ENCODE measurements at regions not wholly inside any gene's neighbourhood (a gene's known extent, or its start where the extent isn't known, plus 50 kb on each side); places are given as distances from the start of the nearest gene placed in this dataset.

- Histone ChIP-seq H3K27ac (ENCODE audit: extremely low read depth, low read depth, low read length) (no peak overlapping the region), H3K36me3 (ENCODE audit: control insufficient read depth in 2 of 2, insufficient read depth in 1 of 2, low read length in 2 of 2) (no peaks in the 10 kb centered on the region), H3K4me1 (ENCODE audit: control insufficient read depth, insufficient read depth, low read length) (peaks cover 5% of the 10 kb centered on the region), H3K4me3 (ENCODE audit: low read depth, low read length) (no peak overlapping the region), H3K9me3 (ENCODE audit: control insufficient read depth, insufficient read depth, low read depth, low read length) (no peaks in the 10 kb centered on the region)
- TF ChIP-seq ZNF19 (tag by site-specific recombination; IDR thresholded peaks at IDR 0.05; ENCODE audit: low read depth) (no peak), ZNF426 (tag by site-specific recombination; IDR thresholded peaks at IDR 0.05) (no peak), ZNF645 (tag by site-specific recombination; IDR thresholded peaks at IDR 0.05) (no peak), ZNF274 (IDR thresholded peaks at IDR 0.05; ENCODE audit: low read length) (no peak), ZNF274 (tag by site-specific recombination; IDR thresholded peaks at IDR 0.05; ENCODE audit: borderline replicate concordance) (no peak)
- TF ChIP-seq, protein P1, sequence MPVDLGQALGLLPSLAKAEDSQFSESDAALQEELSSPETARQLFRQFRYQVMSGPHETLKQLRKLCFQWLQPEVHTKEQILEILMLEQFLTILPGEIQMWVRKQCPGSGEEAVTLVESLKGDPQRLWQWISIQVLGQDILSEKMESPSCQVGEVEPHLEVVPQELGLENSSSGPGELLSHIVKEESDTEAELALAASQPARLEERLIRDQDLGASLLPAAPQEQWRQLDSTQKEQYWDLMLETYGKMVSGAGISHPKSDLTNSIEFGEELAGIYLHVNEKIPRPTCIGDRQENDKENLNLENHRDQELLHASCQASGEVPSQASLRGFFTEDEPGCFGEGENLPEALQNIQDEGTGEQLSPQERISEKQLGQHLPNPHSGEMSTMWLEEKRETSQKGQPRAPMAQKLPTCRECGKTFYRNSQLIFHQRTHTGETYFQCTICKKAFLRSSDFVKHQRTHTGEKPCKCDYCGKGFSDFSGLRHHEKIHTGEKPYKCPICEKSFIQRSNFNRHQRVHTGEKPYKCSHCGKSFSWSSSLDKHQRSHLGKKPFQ (tag by site-specific recombination; IDR thresholded peaks at IDR 0.05): no peak
- ChIA-PET POLR2A (interaction anchor here (0.9 kb wide), 1 partner anchor 13 kb away, joined by 3 read pairs; no protein-coding TSS in a partner anchor), CTCF (interaction anchor here (0.8 kb wide), 1 partner anchor 9 kb away, joined by 4 read pairs; no protein-coding TSS in a partner anchor)
These were observed 140.3 kb downstream of the OSR1 start for GRCh38 chr2:19218166-19218565.

DNA sequence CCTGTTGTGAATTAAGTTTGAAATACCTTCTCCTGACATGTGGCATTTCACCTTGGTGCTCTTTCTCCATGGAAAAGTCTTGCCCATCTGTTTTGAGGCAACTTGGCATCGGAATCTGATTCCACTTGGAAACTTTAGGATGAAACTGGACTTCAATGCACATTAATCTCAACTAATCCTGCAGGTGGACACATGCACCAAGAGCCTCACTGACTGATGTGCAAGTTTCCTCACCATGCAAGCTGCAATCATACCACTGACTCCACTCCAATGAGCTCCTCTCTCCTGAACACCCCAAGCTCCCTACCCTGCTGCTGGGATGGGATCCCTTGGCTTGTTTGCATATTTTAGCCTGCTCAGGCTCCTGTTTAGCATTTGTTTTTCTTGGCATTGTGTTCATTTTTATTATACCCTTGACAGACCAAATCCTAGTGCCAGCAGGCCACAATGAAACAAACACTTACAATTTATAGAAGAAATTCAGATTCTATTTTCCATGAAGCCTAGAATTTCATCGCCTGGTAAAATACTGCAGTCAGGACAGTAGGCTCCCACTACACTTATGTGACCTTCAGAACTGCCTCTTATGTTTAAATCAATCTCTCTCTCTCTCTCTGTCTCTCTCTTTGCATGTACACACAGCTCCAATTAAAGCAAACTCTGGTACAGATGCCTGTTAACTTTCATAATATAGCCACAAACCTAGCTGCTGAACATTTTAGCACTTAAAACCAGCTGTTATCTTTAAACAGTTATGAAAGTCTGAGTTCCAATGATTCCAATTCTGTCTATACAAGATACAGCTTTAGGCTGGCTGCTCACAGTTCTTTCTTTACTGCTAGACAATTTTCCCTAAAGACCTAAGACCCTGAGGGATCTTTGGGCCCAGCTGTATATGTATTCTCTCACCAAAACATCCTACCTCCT lies 141.5 kb downstream of the OSR1 start:
- TF ChIP-seq ZNF223 (tag by site-specific recombination; IDR thresholded peaks at IDR 0.05): no peak
- TF ChIP-seq ZNF341 (tag by site-specific recombination; IDR thresholded peaks at IDR 0.05; ENCODE audit: low read depth): no peak
- TF ChIP-seq ZNF639 (tag by site-specific recombination; IDR thresholded peaks at IDR 0.05): no peak
- TF ChIP-seq, protein P2, sequence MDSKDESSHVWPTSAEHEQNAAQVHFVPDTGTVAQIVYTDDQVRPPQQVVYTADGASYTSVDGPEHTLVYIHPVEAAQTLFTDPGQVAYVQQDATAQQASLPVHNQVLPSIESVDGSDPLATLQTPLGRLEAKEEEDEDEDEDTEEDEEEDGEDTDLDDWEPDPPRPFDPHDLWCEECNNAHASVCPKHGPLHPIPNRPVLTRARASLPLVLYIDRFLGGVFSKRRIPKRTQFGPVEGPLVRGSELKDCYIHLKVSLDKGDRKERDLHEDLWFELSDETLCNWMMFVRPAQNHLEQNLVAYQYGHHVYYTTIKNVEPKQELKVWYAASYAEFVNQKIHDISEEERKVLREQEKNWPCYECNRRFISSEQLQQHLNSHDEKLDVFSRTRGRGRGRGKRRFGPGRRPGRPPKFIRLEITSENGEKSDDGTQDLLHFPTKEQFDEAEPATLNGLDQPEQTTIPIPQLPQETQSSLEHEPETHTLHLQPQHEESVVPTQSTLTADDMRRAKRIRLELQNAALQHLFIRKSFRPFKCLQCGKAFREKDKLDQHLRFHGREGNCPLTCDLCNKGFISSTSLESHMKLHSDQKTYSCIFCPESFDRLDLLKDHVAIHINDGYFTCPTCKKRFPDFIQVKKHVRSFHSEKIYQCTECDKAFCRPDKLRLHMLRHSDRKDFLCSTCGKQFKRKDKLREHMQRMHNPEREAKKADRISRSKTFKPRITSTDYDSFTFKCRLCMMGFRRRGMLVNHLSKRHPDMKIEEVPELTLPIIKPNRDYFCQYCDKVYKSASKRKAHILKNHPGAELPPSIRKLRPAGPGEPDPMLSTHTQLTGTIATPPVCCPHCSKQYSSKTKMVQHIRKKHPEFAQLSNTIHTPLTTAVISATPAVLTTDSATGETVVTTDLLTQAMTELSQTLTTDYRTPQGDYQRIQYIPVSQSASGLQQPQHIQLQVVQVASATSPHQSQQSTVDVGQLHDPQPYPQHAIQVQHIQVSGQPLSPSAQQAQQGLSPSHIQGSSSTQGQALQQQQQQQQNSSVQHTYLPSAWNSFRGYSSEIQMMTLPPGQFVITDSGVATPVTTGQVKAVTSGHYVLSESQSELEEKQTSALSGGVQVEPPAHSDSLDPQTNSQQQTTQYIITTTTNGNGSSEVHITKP (tag by site-specific recombination; IDR thresholded peaks at IDR 0.05): no peak
- TF ChIP-seq ZNF704 (tag by site-specific recombination; IDR thresholded peaks at IDR 0.05): no peak
- Histone ChIP-seq H3K9me3 (ENCODE audit: control insufficient read depth, insufficient read depth, low read depth, low read length) (no peaks in the 10 kb centered on the region), H3K4me3 (ENCODE audit: low read depth, low read length) (no peak overlapping the region), H3K36me3 (ENCODE audit: control insufficient read depth in 2 of 2, insufficient read depth in 1 of 2, low read length in 2 of 2) (no peaks in the 10 kb centered on the region), H3K27ac (ENCODE audit: extremely low read depth, low read depth, low read length) (no peak overlapping the region), H3K4me1 (ENCODE audit: control insufficient read depth, insufficient read depth, low read length) (peaks cover 5% of the 10 kb centered on the region)
- ChIA-PET POLR2A (interaction anchor here (0.9 kb wide), 1 partner anchor 12 kb away, joined by 3 read pairs; no protein-coding TSS in a partner anchor), CTCF (interaction anchor here (0.6 kb wide), 2 partner anchors 228 to 838 kb away, joined by 4 read pairs; no protein-coding TSS in a partner anchor)

Measured in HEK293 (cell line).